22Rv1 (cell line): ENCODE measurements at regions not wholly inside any gene's neighbourhood (a gene's known extent, or its start where the extent isn't known, plus 50 kb on each side); places are given as distances from the start of the nearest gene placed in this dataset.

ENCODE experiments used
- ZFX ChIP-seq: fragments of 450-650 bp; IDR thresholded peaks from 2 replicates; pipeline ENCODE4 v1.6.1; 2017; ENCODE audit warnings: antibody characterized with exemption, borderline replicate concordance
- TF ChIP-seq, protein P1 (sequence below): fragments of 450-650 bp; IDR thresholded peaks from 2 replicates; pipeline ENCODE4 v1.5.1; 2017; ENCODE audit warnings: mild to moderate bottlenecking

DNA sequence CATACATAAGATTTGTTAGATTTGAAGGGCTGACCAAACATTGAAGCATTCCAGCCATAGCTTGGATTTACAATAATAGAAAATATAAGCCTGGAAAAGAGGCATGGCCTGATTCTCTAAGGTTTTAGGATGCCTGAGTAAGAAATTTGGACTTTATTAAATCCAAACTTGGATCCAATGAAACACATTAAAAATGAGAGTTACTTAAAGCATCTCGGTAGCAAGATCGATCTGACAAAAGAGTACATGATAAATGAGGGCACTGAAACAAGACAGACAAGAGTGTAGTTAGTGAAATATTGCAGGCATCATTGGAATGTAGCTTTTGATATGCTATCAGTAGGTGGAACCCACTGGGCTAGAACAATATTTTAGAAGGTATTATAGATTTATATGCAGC, 855.7 kb upstream of the DPPA4 start:
- TF ChIP-seq, protein P1, sequence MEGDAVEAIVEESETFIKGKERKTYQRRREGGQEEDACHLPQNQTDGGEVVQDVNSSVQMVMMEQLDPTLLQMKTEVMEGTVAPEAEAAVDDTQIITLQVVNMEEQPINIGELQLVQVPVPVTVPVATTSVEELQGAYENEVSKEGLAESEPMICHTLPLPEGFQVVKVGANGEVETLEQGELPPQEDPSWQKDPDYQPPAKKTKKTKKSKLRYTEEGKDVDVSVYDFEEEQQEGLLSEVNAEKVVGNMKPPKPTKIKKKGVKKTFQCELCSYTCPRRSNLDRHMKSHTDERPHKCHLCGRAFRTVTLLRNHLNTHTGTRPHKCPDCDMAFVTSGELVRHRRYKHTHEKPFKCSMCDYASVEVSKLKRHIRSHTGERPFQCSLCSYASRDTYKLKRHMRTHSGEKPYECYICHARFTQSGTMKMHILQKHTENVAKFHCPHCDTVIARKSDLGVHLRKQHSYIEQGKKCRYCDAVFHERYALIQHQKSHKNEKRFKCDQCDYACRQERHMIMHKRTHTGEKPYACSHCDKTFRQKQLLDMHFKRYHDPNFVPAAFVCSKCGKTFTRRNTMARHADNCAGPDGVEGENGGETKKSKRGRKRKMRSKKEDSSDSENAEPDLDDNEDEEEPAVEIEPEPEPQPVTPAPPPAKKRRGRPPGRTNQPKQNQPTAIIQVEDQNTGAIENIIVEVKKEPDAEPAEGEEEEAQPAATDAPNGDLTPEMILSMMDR, result no peak
- no peak for TF ChIP-seq ZFX
